Right lobe of liver (tissue), 6 donors: ENCODE measurements at regions not wholly inside any gene's neighbourhood (a gene's known extent, or its start where the extent isn't known, plus 50 kb on each side); places are given as distances from the start of the nearest gene placed in this dataset.
"Not testable (repeated sequence)": the region's sequence is repeated elsewhere in the genome, so short reads cannot be mapped to it uniquely, and the experiment has no call there.

ENCODE experiments used
- ATAC-seq, 4 donors: fragments of 200-7000 bp; cut with Tn5 transposase; one replicate each; pipeline ENCODE4 v1.9.1; 2020; ENCODE audit warnings: mild to moderate bottlenecking in 4 of 4, moderate library complexity in 4 of 4
- DNase-seq, 3 donors: peaks; one replicate each; pipeline ENCODE4 v3.0.0-alpha.2; 2020
- H3K27ac ChIP-seq, 3 donors: fragments of 200-600 bp; one replicate each; pipeline ENCODE4 v1.8.0; 2022
- H3K27me3 ChIP-seq, 2 donors: fragments of 200-600 bp; one replicate each; pipeline ENCODE4 v1.8.0; 2022
- H3K36me3 ChIP-seq, 4 donors: fragments of 200-600 bp; sonication (generic) in 1 of 4; one replicate each; pipeline versions ENCODE4 v1.5.1 to v1.8.0; 2017 to 2022; ENCODE audit warnings: control low read depth in 1 of 4
- H3K4me1 ChIP-seq, 4 donors: fragments of 200-600 bp; sonication (generic) in 1 of 4; one replicate each; pipeline versions ENCODE4 v1.5.1 to v1.8.0; 2017 to 2022; ENCODE audit warnings: control low read depth in 1 of 4
- H3K4me3 ChIP-seq, 3 donors: fragments of 200-600 bp; one replicate each; pipeline ENCODE4 v1.8.0; 2022
- H3K9me3 ChIP-seq, 4 donors: fragments of 200-600 bp; sonication (generic) in 1 of 4; one replicate each; pipeline versions ENCODE4 v1.5.1 to v1.8.0; 2017 to 2022; ENCODE audit warnings: control low read depth in 1 of 4
- POLR2A ChIP-seq: fragments of 450-650 bp; IDR thresholded peaks from one replicate; pipeline ENCODE4 v1.6.1; 2017; ENCODE audit warnings: antibody characterized with exemption, mild to moderate bottlenecking
- WGBS: methylation state at CpG from one replicate; pipeline ENCODE4 v1.1.6; 2018; ENCODE audit warnings: low coverage, low lambda C conversion rate; ENCODE audit not compliant: insufficient coverage; ENCODE audit errors: missing lambda C conversion rate; 5-methylcytosine and 5-hydroxymethylcytosine counted together
- intact Hi-C, 2 donors: fragments of 100-400 bp; cut with DNase I; formaldehyde crosslinking; loops; one replicate each; pipeline versions ENCODE4 v1.11.2 to v1.14.1; 2022
- TF ChIP-seq, protein P1 (sequence below), 4 donors: fragments of 200-600 bp in 3 of 4; fragments of 450-650 bp in 1 of 4; IDR thresholded peaks; one replicate each; pipeline versions ENCODE4 v1.5.1 to v1.8.0; 2016 to 2022; ENCODE audit warnings: antibody characterized with exemption in 4 of 4, mild to moderate bottlenecking in 2 of 4
- donor health status: DM: no; HTN: yes; CAD: no.
- donor health status: DM: no; HTN: no; CAD: no.
- donor health status: DM: no; HTN: no; CAD: no.
- donor health status: DM: no; HTN: yes; CAD: no.
- donor health status: DM: no; HTN: yes; CAD: no.

DNA sequence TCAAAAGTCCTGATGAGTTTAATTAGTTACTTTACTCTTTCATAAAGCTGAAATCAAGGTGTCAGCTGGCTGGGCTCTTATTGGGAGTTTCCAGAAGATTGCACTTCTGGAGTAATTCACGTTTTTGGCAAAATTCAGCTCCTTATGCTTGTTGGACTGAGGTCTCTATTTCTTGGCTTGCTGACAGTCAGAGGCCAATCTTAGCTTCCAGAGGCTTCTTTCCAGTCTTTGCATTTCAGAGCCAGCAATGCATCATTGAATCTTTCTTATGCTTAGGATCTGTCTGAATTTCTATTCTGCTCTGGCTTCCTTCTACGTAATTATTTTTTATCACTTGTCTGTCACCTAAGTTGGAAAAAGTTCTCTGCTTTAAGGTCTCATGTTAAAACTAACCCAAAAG is 91.4 kb upstream of the SYN3 start:
- Histone ChIP-seq H3K4me1 (no peaks in the 10 kb centered on the region), H3K27ac (no peak overlapping the region), H3K9me3 (no peaks in the 10 kb centered on the region), H3K27me3 (no peaks in the 10 kb centered on the region), H3K4me3 (no peak overlapping the region), H3K36me3 (no peaks in the 10 kb centered on the region)
- intact Hi-C loops: no loop called here
- TF ChIP-seq, protein P1, sequence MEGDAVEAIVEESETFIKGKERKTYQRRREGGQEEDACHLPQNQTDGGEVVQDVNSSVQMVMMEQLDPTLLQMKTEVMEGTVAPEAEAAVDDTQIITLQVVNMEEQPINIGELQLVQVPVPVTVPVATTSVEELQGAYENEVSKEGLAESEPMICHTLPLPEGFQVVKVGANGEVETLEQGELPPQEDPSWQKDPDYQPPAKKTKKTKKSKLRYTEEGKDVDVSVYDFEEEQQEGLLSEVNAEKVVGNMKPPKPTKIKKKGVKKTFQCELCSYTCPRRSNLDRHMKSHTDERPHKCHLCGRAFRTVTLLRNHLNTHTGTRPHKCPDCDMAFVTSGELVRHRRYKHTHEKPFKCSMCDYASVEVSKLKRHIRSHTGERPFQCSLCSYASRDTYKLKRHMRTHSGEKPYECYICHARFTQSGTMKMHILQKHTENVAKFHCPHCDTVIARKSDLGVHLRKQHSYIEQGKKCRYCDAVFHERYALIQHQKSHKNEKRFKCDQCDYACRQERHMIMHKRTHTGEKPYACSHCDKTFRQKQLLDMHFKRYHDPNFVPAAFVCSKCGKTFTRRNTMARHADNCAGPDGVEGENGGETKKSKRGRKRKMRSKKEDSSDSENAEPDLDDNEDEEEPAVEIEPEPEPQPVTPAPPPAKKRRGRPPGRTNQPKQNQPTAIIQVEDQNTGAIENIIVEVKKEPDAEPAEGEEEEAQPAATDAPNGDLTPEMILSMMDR (IDR thresholded peaks at IDR 0.05): no peak
- TF ChIP-seq POLR2A: no peak
- WGBS: 47% methylated on average over 2 of the region's 2 CpGs
- DNase-seq: no peak
- ATAC-seq: no peak

GRCh38 chr22:33144721-33145120 is 86.5 kb upstream of the SYN3 start:
- ATAC-seq: no peak
- 71% methylated on average over 1 of the region's 1 CpG for WGBS
- no peak overlapping the region for H3K4me3 ChIP-seq

DNA sequence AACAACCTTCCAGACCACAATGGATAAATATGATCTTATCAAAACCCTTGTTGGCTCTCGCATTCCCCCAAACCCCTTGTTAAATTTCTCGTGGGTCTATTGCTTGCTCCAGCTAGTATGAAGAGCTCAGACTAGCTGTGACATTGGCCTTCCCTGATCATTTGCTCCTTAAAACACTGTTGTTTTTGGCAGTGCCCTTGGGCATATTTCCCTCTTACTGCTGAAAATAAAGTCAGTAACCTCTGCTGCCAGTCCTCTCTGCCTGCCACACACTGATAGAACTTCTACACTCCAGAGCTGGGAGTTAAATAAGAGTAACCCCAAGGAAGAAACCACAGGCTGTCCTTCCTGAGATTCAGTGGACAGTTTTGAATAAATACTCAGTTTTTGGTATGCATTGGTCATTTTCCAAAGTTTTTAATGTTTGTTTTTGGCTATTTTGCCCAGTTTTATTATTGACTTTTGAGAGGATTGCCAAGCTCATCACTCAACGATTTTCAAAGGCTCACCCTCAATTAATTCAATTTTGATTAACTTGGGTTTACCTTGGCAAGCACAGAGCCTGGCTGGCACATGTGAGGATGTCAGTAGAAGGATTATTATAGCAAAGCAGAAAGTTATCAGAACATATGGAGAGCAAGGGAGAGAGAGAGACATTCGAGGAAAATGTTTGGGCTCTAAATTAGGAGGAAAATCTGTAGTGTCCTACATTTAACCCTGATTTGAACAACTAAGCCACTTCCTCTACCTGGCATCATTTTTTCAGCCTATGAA is 84.3 kb upstream of the SYN3 start:
- TF ChIP-seq, protein P1 (IDR thresholded peaks at IDR 0.05): no peak
- TF ChIP-seq POLR2A: no peak
- WGBS: 34% methylated on average over 4 of the region's 4 CpGs
- no peaks in the 10 kb centered on the region for H3K27me3 ChIP-seq
- H3K9me3 ChIP-seq: no peaks in the 10 kb centered on the region
- DNase-seq (no peak), ATAC-seq (peak in 2 of 4 donors; percentile 68 to 73)
- H3K4me1 ChIP-seq: no peaks in the 10 kb centered on the region
- intact Hi-C loops: no loop called here
- no peak overlapping the region for H3K4me3 ChIP-seq
- H3K36me3 ChIP-seq: no peaks in the 10 kb centered on the region
- no peak overlapping the region for H3K27ac ChIP-seq

More at GRCh38 chr22:33144721-33145120, 86.5 kb upstream of the SYN3 start:
- intact Hi-C loops: no loop called here
- Histone ChIP-seq H3K27me3 (no peaks in the 10 kb centered on the region), H3K27ac (no peak overlapping the region), H3K4me1 (no peaks in the 10 kb centered on the region), H3K9me3 (no peaks in the 10 kb centered on the region), H3K36me3 (no peaks in the 10 kb centered on the region)
- TF ChIP-seq, protein P1 (IDR thresholded peaks at IDR 0.05): no peak
- TF ChIP-seq POLR2A: no peak
- no peak for DNase-seq

DNA sequence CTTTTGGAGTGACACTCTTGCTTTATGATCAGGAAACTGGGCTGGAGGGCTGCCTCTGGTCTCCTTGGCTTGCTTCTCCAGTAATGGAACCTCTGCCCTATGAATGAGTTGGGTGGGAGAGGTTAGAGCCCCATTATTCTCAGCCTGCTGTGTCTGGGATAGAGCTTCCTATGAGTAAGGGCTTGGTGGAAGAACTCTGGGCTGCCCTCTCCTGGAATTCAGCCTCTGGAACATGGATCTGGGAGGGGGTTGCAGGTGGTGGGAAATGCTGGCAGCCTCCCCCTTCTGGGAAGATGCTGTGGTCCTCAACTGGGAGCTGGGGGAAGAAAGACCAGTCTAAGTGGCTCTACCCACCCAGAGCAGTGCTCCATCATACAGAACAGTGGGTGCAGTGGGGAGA is 81.8 kb upstream of the SYN3 start:
- no peaks in the 10 kb centered on the region for H3K36me3 ChIP-seq
- no peak overlapping the region for H3K4me3 ChIP-seq
- no peak for TF ChIP-seq POLR2A
- TF ChIP-seq, protein P1 (IDR thresholded peaks at IDR 0.05): no peak
- no peaks in the 10 kb centered on the region for H3K27me3 ChIP-seq
- no peaks in the 10 kb centered on the region for H3K9me3 ChIP-seq
- H3K27ac ChIP-seq: no peak overlapping the region
- DNase-seq (no peak), ATAC-seq (no peak)
- intact Hi-C loops: no loop called here
- no peaks in the 10 kb centered on the region for H3K4me1 ChIP-seq

DNA sequence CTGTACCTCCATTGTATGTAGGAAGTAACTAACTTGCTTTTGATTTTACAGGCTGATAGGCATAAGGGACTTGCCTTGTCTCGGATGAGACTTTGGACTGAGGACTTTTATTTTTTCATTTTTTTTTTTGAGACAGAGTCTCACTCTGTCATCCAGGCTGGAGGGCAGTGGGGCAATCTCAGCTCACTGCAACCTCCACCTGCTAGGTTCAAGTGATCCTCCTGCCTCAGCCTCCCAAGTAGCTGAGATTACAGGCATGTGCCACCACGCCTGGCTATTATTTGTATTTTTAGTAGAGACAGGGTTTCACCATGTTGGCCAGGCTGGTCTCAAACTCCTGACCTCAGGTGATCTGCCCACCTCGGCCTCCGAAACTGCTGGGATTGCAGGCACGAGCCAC is 80.2 kb upstream of the SYN3 start:
- H3K4me3 ChIP-seq, H3K27me3 ChIP-seq, H3K27ac ChIP-seq, H3K4me1 ChIP-seq, DNase-seq, ATAC-seq, H3K36me3 ChIP-seq, H3K9me3 ChIP-seq, intact Hi-C loops: not testable (repeated sequence)
- 21% methylated on average over 3 of the region's 5 CpGs for whole genome bisulfite sequencing
